ENCODE measurements at regions not wholly inside any gene's neighbourhood (a gene's known extent, or its start where the extent isn't known, plus 50 kb on each side); places are given as distances from the start of the nearest gene placed in this dataset.

DNA sequence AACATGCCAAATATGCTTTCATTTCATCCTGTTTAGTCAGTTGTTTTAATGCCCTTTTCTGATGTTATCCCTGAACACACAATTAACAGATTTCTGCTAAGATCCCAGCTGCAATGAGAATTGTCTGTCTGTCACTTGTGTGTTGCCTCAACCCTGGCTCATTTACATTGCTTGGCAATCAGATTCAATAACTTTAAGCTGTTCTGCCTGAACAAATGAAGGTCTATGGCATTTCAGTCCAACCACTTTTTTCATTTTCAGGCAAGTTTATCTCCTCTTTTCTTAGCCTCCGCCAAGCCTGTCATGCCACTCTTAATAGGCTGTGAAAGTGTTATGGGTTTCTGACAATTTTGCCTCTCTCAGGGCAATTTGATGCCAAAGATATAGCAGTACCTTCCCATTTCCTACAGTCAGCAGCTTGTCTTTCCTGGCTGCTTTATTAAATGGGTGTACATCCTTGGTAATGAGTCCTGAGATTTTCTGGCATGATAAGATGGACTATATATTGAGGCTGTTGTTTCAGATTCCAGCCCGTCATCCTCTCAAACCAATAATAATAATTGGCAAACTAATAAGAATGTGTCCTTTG, 68.7 kb upstream of the ADAMTS9 start:
- no peak for TF ChIP-seq CTCF (IDR thresholded peaks at IDR 0.05)
- TF ChIP-seq ZFX (IDR thresholded peaks at IDR 0.05; ENCODE audit: borderline replicate concordance): no peak
